T-helper 17 cell (primary cell): ENCODE measurements at regions not wholly inside any gene's neighbourhood (a gene's known extent, or its start where the extent isn't known, plus 50 kb on each side); places are given as distances from the start of the nearest gene placed in this dataset.
"Not testable (repeated sequence)": the region's sequence is repeated elsewhere in the genome, so short reads cannot be mapped to it uniquely, and the experiment has no call there.

ENCODE experiments used
- ATAC-seq: fragments of 150-1000 bp; cut with Tn5 transposase; 2 replicates; pipeline ENCODE4 v1.10.0; 2021; ENCODE audit warnings: mild to moderate bottlenecking, moderate library complexity
- DNase-seq, 3 donors: peaks; one replicate each; pipeline versions ENCODE4 v3.0.0 to v3.0.0-alpha.2; 2020 to 2021
- H3K9me3 ChIP-seq: one replicate; pipeline ENCODE4 v1.7.0; 2013; ENCODE audit warnings: low read length, mild to moderate bottlenecking; ENCODE audit not compliant: control insufficient read depth, poor library complexity, severe bottlenecking
- H3K27ac Mint-ChIP-seq: one replicate; pipeline ENCODE4 v1.8.0; 2022; ENCODE audit warnings: mild to moderate bottlenecking, moderate library complexity, mixed read lengths
- H3K27me3 Mint-ChIP-seq: one replicate; pipeline ENCODE4 v1.8.0; 2022; ENCODE audit warnings: mixed read lengths
- H3K36me3 Mint-ChIP-seq: one replicate; pipeline ENCODE4 v1.8.0; 2022; ENCODE audit warnings: low read depth, mixed read lengths
- H3K4me1 Mint-ChIP-seq: one replicate; pipeline ENCODE4 v1.8.0; 2022; ENCODE audit warnings: mild to moderate bottlenecking, mixed read lengths
- H3K4me3 Mint-ChIP-seq: one replicate; pipeline ENCODE4 v1.8.0; 2022; ENCODE audit warnings: mild to moderate bottlenecking, moderate library complexity, mixed read lengths

DNA sequence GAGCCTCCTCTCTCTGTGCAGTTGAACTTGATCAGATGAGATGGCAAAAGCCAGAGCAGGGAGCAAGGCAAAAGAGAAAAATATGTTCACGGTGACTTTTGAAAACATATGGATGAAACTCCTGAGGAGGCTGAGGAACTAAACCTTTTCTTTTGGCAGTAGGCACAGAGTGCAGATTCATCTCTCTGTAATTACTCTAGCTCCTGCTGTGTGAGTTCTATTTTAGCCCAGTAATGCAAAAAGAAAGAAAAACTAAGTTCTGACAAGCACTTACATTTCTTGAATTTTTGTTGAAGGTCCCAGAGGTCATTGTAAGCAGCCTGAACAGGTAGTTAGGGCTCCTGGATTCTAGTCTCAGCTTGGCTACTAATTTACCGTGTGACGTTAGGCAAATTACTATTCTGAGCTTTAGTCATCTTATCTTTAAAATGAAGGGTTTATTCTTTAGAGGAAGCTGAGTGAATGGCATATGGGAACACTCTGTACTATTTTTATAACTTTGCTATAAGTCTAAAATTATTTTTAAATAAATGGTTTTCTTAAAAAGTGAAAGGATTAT, 114.7 kb upstream of the NBPF26 start:
- H3K36me3 Mint-ChIP-seq, H3K9me3 ChIP-seq, H3K4me3 Mint-ChIP-seq, ATAC-seq, H3K27ac Mint-ChIP-seq, DNase-seq, H3K27me3 Mint-ChIP-seq, H3K4me1 Mint-ChIP-seq: not testable (repeated sequence)

DNA sequence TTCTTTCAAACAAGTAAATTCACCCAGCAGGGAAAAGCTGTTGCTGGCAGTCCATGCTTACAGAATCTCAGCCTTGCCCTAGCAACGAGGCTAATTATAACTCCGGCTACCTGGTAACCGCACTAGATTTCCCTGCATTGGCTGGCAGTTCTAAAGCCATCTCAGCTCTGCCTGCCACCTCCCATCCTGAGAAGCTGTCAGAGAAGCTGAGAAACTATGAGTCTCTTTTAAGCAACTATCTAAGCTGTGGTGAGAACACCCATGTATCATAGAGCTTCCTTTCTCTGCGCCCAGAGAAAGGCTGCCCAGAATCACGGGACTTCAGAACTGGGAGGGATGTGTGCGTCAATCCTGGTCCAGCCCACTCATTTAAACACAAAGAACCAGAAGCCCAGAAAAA, 113.9 kb upstream of the NBPF26 start:
- peak; percentile 77 for ATAC-seq

DNA sequence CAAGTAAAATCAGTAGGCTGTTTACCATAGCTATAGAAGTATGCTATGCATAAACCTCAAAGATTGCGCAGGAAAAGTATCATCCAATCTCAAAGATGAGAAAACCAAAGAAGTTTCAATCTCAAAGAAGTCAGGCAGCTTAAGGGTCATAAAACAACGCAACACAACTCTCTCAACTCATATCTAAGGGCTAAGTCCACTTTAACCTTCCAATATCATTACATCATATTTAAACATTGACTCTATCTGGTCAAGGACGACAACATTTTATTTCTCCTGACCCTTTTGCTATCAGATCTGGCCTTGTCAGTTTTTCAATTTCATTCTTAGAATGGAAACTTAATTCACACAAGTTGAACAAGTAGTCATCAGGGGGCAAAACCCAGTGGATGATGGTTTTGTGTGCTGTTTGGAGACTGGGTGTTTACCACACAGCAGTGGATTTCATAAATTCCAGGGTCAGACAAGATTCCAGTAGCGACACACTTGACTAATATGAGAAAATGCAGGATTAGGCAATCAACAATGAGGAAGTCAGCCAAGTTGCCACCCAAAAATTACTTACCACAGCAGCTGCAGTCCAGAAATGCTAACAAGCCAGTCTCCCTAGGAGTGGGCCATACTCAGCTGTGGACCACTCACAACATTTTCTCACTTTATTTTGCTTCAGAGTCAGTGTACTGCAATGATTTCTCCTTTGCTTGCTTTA, 108.7 kb upstream of the NBPF26 start:
- not testable (repeated sequence) for H3K4me3 Mint-ChIP-seq, ATAC-seq, H3K4me1 Mint-ChIP-seq, DNase-seq, H3K27me3 Mint-ChIP-seq, H3K36me3 Mint-ChIP-seq, H3K9me3 ChIP-seq, H3K27ac Mint-ChIP-seq

More for the DNA sequence above, 113.9 kb upstream of the NBPF26 start:
- H3K4me3 Mint-ChIP-seq, H3K4me1 Mint-ChIP-seq, H3K36me3 Mint-ChIP-seq, DNase-seq, H3K27me3 Mint-ChIP-seq, H3K27ac Mint-ChIP-seq, H3K9me3 ChIP-seq: not testable (repeated sequence)

DNA sequence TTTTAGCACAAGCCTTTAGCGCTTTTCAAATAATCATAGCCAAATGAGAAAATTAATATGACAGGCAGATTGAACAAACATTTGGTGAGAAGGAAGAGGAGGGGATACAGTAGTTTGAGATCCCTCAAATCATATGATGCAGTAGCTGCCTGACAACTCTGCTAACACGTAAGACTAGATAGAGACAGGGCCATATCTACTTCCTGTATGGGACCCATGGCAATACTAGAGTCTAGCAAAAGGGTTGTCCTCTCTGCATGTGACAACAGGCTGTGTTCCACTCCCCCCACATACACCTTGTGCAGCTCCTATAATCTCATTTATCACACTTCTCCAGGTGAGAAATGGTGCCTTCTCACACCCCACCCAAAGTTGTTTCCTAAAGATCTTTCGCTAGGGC, 106.3 kb upstream of the NBPF26 start:
- not testable (repeated sequence) for ATAC-seq, H3K27me3 Mint-ChIP-seq, H3K27ac Mint-ChIP-seq, H3K4me3 Mint-ChIP-seq, H3K9me3 ChIP-seq, DNase-seq, H3K4me1 Mint-ChIP-seq, H3K36me3 Mint-ChIP-seq

DNA sequence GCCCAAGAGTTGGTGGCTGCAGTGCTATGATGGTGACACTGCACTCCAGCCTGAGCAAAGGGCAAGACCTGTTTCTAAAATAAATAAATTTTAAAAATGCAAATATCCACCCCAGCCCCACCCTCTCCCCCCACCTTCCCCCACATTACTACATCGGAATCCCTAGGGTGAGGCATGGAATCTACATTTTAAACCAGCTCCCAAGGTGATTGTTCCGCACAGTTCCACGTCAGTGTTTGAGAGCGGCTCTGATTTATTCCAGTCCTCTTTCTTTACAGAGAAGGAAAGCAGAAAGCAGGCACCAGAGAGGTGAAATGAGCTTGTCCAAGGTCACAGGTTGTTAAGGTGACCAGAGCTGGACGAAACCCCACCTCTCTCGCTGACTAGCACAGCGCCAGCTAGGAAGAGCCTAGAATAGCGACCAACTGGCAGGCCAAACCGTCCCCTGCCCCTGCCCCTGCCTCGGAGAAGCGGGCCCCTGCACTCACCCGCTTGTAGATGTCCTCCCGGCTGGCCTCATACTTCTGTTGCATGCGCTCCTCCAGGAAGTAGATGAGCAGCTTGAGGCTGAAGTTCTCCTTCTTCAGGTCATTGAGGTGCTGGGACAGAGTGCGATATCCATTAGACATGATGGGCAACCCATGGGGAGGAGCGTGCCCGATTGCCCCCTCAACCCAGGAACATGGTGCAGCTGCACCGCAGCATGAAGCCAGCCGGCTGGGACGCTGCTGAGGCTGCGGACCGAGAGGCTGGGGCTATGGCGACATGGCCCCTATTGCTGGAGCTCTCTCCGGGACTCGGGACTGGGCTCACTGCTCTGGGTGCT, 103.7 kb upstream of the NBPF26 start:
- H3K9me3 ChIP-seq, ATAC-seq, H3K36me3 Mint-ChIP-seq, H3K4me1 Mint-ChIP-seq, H3K27me3 Mint-ChIP-seq, H3K27ac Mint-ChIP-seq, H3K4me3 Mint-ChIP-seq, DNase-seq: not testable (repeated sequence)

DNA sequence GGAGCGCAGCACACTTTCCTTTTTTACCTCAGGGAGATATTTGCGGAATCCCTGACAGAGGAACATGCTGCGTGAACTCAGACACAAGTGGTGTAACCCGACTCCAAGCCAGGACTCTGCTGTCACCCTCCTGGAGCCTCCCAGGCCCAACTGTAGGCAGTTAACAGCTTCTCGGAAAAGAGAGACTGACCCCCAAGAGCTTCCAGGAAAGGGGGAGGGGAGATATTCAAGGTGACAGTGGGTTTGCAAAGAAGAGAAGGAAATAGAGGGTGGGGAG, 103.1 kb upstream of the NBPF26 start:
- not testable (repeated sequence) for H3K4me1 Mint-ChIP-seq, H3K27me3 Mint-ChIP-seq, ATAC-seq, H3K36me3 Mint-ChIP-seq, DNase-seq, H3K27ac Mint-ChIP-seq, H3K9me3 ChIP-seq, H3K4me3 Mint-ChIP-seq

DNA sequence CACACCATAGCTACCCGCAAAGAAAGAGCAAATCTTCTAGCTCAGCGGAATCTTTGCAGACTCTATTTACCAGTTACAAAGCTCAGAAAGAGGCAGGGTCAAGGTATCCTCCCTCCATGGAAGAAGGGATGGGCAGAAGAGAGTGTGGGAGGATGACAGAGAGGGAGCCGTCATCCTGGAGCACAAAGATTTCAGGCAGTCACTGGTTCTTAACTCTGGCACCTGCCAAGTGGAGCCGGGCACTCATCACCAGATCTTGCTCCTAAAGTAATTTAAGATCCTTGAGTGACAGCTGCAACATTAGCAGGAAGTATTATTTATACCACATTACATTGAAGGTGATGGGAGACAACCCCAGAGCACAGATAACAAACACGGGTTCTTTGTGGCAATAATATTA, 102.5 kb upstream of the NBPF26 start:
- DNase-seq, H3K27me3 Mint-ChIP-seq, H3K9me3 ChIP-seq, H3K27ac Mint-ChIP-seq, H3K36me3 Mint-ChIP-seq, H3K4me3 Mint-ChIP-seq, ATAC-seq, H3K4me1 Mint-ChIP-seq: not testable (repeated sequence)

DNA sequence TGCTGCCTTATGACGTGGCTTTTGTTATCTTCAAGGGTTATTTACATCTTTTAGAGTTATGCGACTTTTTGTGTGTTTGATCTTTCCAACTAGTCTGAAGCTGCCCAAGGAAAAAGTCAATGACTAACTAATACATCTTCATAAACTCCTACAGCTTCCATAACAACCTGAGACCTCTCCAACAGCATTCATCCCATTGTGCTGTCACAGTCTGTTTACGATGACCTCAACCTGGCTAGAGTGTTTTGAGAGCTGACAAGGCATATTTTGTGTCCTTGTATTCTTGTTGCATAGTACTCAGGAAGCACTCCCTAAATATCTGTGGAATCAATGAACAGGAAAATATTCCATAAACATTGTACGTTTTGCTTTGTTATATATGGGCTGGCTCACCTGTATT, 100.2 kb upstream of the NBPF26 start:
- DNase-seq, H3K27me3 Mint-ChIP-seq, H3K27ac Mint-ChIP-seq, ATAC-seq, H3K4me3 Mint-ChIP-seq, H3K9me3 ChIP-seq, H3K36me3 Mint-ChIP-seq, H3K4me1 Mint-ChIP-seq: not testable (repeated sequence)

DNA sequence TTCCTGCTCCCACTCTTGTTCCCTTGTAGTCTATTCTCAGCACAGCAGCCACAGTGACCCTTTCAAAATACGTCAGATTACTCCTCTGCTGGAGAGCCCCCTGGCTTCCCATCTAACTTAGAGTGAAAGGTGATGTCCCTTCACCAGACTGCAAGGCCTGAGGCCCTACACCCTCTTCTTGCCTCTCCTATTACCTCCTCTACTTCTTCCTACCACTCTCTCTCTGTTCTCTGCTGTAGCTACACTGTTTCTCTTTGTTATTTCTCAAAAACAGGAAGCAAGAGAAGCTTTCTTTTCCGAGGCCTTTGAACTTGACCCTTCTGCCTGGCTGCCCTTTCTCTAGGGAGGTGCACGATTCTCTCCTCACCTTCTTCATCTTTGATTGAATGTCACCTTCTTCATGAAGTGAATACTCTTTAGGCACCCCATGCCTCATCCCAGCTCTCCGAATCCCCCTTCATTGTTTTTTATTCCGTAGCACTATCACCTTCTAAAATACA, 99.1 kb upstream of the NBPF26 start:
- not testable (repeated sequence) for H3K9me3 ChIP-seq, H3K27ac Mint-ChIP-seq, ATAC-seq

DNA sequence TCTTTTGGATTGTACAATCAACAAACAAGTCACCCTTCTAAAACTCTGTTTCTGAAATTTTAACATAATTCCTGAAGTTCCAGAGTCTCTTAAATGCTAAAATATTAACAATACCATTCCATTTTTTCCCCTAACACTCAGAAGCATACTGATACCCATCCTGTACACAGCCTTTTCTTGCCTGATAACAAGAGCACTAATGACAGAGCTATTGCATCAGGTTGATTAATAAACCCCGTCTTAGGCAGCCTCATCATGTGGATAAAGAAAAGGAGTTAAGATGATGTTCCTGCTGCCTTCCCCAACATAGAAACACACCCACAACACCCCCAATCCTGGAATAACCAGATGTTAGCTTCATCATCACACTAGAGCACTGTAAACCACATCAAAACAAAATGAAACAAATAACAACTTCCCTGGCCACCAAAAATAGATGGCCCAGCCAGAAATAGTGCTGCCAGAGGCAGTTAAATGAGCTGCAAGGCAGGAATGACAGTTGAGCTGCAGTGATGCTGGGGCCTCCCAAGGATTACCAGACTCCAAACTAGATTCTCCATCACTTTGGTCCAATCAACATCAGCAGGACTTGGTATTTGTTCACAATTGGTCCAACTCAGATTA, 93.8 kb upstream of the NBPF26 start:
- H3K4me3 Mint-ChIP-seq, H3K27me3 Mint-ChIP-seq, H3K4me1 Mint-ChIP-seq, H3K36me3 Mint-ChIP-seq, DNase-seq, H3K27ac Mint-ChIP-seq, ATAC-seq, H3K9me3 ChIP-seq: not testable (repeated sequence)

More for the DNA sequence above, 99.1 kb upstream of the NBPF26 start:
- H3K36me3 Mint-ChIP-seq, DNase-seq, H3K27me3 Mint-ChIP-seq, H3K4me1 Mint-ChIP-seq, H3K4me3 Mint-ChIP-seq: not testable (repeated sequence)

DNA sequence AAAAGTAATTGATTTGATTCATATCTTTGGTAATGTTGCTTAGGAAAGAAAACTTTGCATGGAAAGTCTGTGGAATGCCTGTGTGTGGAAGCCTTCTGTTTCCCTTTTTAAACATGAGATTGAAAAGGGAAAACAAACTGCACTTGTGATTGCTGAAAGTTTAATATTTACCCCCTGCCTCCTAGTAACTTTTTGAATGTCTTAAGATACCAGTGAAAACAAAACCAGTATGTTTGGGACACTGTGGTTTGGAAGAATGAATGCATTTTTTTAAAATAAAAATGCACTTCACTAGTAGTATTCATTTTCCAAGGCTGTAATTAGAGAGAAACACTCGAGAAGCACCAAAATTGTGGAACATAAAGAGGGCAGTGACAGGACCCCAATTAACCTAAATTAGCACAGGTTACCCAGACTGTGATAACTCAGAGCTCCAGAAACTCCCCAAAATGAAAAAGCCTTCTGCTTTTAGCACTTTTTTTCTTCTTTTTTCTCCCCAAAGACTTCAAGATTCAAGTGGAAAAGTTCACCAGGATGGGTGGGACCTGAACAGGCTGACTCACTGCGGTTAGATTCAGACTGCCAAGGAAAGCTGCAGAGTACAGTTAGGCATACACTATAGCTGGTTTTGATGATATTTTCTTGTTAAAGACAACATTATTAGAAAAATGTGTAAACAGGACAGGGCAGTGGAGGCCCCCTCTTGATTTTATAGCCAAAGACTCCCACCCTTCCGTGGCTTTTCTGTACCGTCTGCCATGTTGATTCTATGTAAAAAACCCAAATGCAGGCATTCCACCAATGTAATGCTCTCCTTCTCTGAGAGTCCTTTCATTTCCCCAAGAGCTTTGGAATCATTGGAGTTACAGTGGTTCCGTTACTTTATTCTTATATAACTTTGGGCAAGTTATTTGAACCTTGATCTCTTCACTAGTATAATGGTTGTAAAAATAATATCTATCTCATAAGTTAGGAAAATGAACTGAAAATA, 88.6 kb upstream of the NBPF26 start:
- H3K4me1 Mint-ChIP-seq, H3K4me3 Mint-ChIP-seq, H3K9me3 ChIP-seq, H3K27ac Mint-ChIP-seq, H3K27me3 Mint-ChIP-seq, H3K36me3 Mint-ChIP-seq, DNase-seq, ATAC-seq: not testable (repeated sequence)

DNA sequence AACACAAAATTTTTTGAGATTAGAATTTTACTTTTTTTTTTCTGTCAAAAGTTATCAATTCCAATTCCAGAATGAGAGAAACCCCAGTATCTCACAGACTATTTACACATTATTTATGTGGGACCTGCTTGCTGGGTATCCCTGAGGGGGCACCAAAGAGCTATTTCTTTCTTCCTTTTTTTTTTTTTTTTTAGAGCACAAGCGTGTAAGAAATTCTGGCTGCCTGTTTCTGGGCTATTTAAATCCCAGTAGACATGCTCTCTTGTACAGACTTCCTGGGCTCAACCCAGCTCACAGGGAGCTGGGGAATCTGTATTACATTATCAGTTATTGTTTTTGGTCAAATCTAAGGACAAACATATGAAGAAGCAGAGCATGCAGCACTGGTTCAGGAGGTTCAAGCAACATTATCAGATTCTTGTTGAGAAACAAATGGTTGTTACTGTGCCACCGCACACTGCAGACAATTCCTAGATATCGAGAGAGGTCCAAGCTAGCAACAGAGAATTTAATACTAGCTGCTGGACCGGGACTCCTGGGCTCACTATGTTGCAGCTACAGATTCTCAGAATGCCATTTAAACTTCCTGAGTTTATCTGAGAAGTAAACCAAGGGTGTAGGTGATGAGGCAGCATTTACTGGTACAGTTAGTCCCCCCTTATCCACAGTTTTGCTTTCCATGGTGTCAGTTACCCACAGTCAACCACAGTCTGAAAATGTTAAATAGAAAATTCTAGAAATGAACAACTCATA, 83.3 kb upstream of the NBPF26 start:
- H3K9me3 ChIP-seq, H3K27ac Mint-ChIP-seq, H3K4me3 Mint-ChIP-seq, ATAC-seq, H3K4me1 Mint-ChIP-seq, H3K27me3 Mint-ChIP-seq, H3K36me3 Mint-ChIP-seq, DNase-seq: not testable (repeated sequence)
